Stimulated activated memory B cell treated with anti-CD40 and anti-IgM and Interleukin-4, amounts not matched to agents 10 μg/mL and 1 μg/mL and 100 μg/mL, for 72 hours (primary cell): ENCODE measurements at regions not wholly inside any gene's neighbourhood (a gene's known extent, or its start where the extent isn't known, plus 50 kb on each side); places are given as distances from the start of the nearest gene placed in this dataset.

Experiments
- ATAC-seq: fragments of 150-1000 bp; cut with Tn5 transposase; 2 replicates; pipeline ENCODE4 v1.10.0; 2021
- H3K27ac Mint-ChIP-seq: one replicate; pipeline ENCODE4 v1.8.0; 2022; ENCODE audit warnings: mild to moderate bottlenecking, mixed read lengths
- H3K27me3 Mint-ChIP-seq: one replicate; pipeline ENCODE4 v1.8.0; 2022; ENCODE audit warnings: mixed read lengths
- H3K36me3 Mint-ChIP-seq: one replicate; pipeline ENCODE4 v1.8.0; 2022; ENCODE audit warnings: mixed read lengths
- H3K4me1 Mint-ChIP-seq: one replicate; pipeline ENCODE4 v1.8.0; 2022; ENCODE audit warnings: mixed read lengths
- H3K4me3 Mint-ChIP-seq: one replicate; pipeline ENCODE4 v1.8.0; 2022; ENCODE audit warnings: mild to moderate bottlenecking, moderate library complexity, mixed read lengths
- H3K9me3 Mint-ChIP-seq: one replicate; pipeline ENCODE4 v1.8.0; 2022; ENCODE audit warnings: mixed read lengths

- H3K4me1 Mint-ChIP-seq: no peaks in the 10 kb centered on the region
- ATAC-seq: no peak
- peaks cover 27% of the 10 kb centered on the region for H3K27me3 Mint-ChIP-seq
- no peak overlapping the region for H3K27ac Mint-ChIP-seq
- H3K4me3 Mint-ChIP-seq: no peak overlapping the region
- H3K36me3 Mint-ChIP-seq: no peaks in the 10 kb centered on the region
- no peaks in the 10 kb centered on the region for H3K9me3 Mint-ChIP-seq
Measured at GRCh38 chr1:29830383-29830782, 594.1 kb downstream of the PTPRU start.

GRCh38 chr1:29829448-29830344, 593.4 kb downstream of the PTPRU start:
- no peak for ATAC-seq
- Mint-ChIP-seq H3K36me3 (no peaks in the 10 kb centered on the region), H3K4me3 (no peak overlapping the region)

GRCh38 chr1:29828526-29829447, 592.5 kb downstream of the PTPRU start:
- Mint-ChIP-seq H3K27ac (no peak overlapping the region), H3K9me3 (no peaks in the 10 kb centered on the region), H3K4me1 (no peaks in the 10 kb centered on the region), H3K4me3 (no peak overlapping the region), H3K27me3 (peaks cover 27% of the 10 kb centered on the region), H3K36me3 (no peaks in the 10 kb centered on the region)
- no peak for ATAC-seq

More at GRCh38 chr1:29829448-29830344, 593.4 kb downstream of the PTPRU start:
- H3K27me3 Mint-ChIP-seq: peaks cover 27% of the 10 kb centered on the region
- no peaks in the 10 kb centered on the region for H3K9me3 Mint-ChIP-seq
- no peaks in the 10 kb centered on the region for H3K4me1 Mint-ChIP-seq
- no peak overlapping the region for H3K27ac Mint-ChIP-seq

GRCh38 chr1:29827801-29828525, 591.6 kb downstream of the PTPRU start:
- Mint-ChIP-seq H3K9me3 (no peaks in the 10 kb centered on the region), H3K4me3 (no peak overlapping the region), H3K36me3 (no peaks in the 10 kb centered on the region), H3K27ac (no peak overlapping the region), H3K4me1 (no peaks in the 10 kb centered on the region), H3K27me3 (peaks cover 27% of the 10 kb centered on the region)
- no peak for ATAC-seq

GRCh38 chr1:29827237-29827750, 591.0 kb downstream of the PTPRU start:
- H3K9me3 Mint-ChIP-seq: no peaks in the 10 kb centered on the region
- peaks cover 27% of the 10 kb centered on the region for H3K27me3 Mint-ChIP-seq
- H3K36me3 Mint-ChIP-seq: no peaks in the 10 kb centered on the region
- H3K4me1 Mint-ChIP-seq: no peaks in the 10 kb centered on the region
- no peak overlapping the region for H3K27ac Mint-ChIP-seq
- H3K4me3 Mint-ChIP-seq: no peak overlapping the region
- no peak for ATAC-seq

- no peak for ATAC-seq
- H3K4me1 Mint-ChIP-seq: no peaks in the 10 kb centered on the region
- no peaks in the 10 kb centered on the region for H3K36me3 Mint-ChIP-seq
- no peak overlapping the region for H3K27ac Mint-ChIP-seq
- no peak overlapping the region for H3K4me3 Mint-ChIP-seq
- H3K27me3 Mint-ChIP-seq: peaks cover 29% of the 10 kb centered on the region
- no peaks in the 10 kb centered on the region for H3K9me3 Mint-ChIP-seq
Measured at GRCh38 chr1:29826646-29827045, 590.3 kb downstream of the PTPRU start.

GRCh38 chr1:29825941-29826415, 589.7 kb downstream of the PTPRU start:
- no peaks in the 10 kb centered on the region for H3K9me3 Mint-ChIP-seq

GRCh38 chr1:29825274-29825940, 589.1 kb downstream of the PTPRU start:
- no peaks in the 10 kb centered on the region for H3K36me3 Mint-ChIP-seq
- ATAC-seq: no peak
- no peak overlapping the region for H3K27ac Mint-ChIP-seq

More at GRCh38 chr1:29825941-29826415, 589.7 kb downstream of the PTPRU start:
- peaks cover 31% of the 10 kb centered on the region for H3K27me3 Mint-ChIP-seq
- H3K4me3 Mint-ChIP-seq: no peak overlapping the region
- H3K4me1 Mint-ChIP-seq: no peaks in the 10 kb centered on the region
- no peaks in the 10 kb centered on the region for H3K36me3 Mint-ChIP-seq
- H3K27ac Mint-ChIP-seq: no peak overlapping the region
- ATAC-seq: no peak

GRCh38 chr1:29824511-29825273, 588.4 kb downstream of the PTPRU start:
- Mint-ChIP-seq H3K27me3 (peaks cover 26% of the 10 kb centered on the region), H3K36me3 (no peaks in the 10 kb centered on the region), H3K4me1 (no peaks in the 10 kb centered on the region), H3K4me3 (no peak overlapping the region), H3K9me3 (no peaks in the 10 kb centered on the region), H3K27ac (no peak overlapping the region)
- ATAC-seq: no peak

More at GRCh38 chr1:29825274-29825940, 589.1 kb downstream of the PTPRU start:
- Mint-ChIP-seq H3K9me3 (no peaks in the 10 kb centered on the region), H3K27me3 (peaks cover 31% of the 10 kb centered on the region), H3K4me3 (no peak overlapping the region), H3K4me1 (no peaks in the 10 kb centered on the region)

GRCh38 chr1:29824025-29824424, 587.7 kb downstream of the PTPRU start:
- no peak for ATAC-seq
- Mint-ChIP-seq H3K9me3 (peaks cover 4% of the 10 kb centered on the region), H3K36me3 (no peaks in the 10 kb centered on the region), H3K4me1 (no peaks in the 10 kb centered on the region), H3K27ac (no peak overlapping the region), H3K4me3 (no peak overlapping the region), H3K27me3 (peaks cover 31% of the 10 kb centered on the region)

GRCh38 chr1:29823561-29823960, 587.2 kb downstream of the PTPRU start:
- H3K36me3 Mint-ChIP-seq: no peaks in the 10 kb centered on the region
- H3K4me1 Mint-ChIP-seq: no peaks in the 10 kb centered on the region
- no peak overlapping the region for H3K4me3 Mint-ChIP-seq

GRCh38 chr1:29821605-29822004, 585.3 kb downstream of the PTPRU start:
- Mint-ChIP-seq H3K27ac (no peak overlapping the region), H3K36me3 (no peaks in the 10 kb centered on the region), H3K27me3 (peaks cover 25% of the 10 kb centered on the region), H3K9me3 (peaks cover 4% of the 10 kb centered on the region), H3K4me1 (no peaks in the 10 kb centered on the region), H3K4me3 (no peak overlapping the region)
- no peak for ATAC-seq

More at GRCh38 chr1:29823561-29823960, 587.2 kb downstream of the PTPRU start:
- Mint-ChIP-seq H3K27me3 (peaks cover 35% of the 10 kb centered on the region), H3K9me3 (peaks cover 4% of the 10 kb centered on the region), H3K27ac (no peak overlapping the region)
- ATAC-seq: no peak

- Mint-ChIP-seq H3K4me1 (no peaks in the 10 kb centered on the region), H3K27me3 (peaks cover 25% of the 10 kb centered on the region), H3K27ac (no peak overlapping the region), H3K4me3 (no peak overlapping the region), H3K9me3 (peaks cover 4% of the 10 kb centered on the region), H3K36me3 (no peaks in the 10 kb centered on the region)
- no peak for ATAC-seq
Measured at GRCh38 chr1:29820401-29820800, 584.1 kb downstream of the PTPRU start.
